GM13976 (cell line): ENCODE measurements at regions not wholly inside any gene's neighbourhood (a gene's known extent, or its start where the extent isn't known, plus 50 kb on each side); places are given as distances from the start of the nearest gene placed in this dataset.

Experiments
- DNase-seq: peaks from one replicate; pipeline ENCODE4 v3.0.0; 2012; ENCODE audit warnings: low spot score
- CTCF ChIP-seq: IDR thresholded peaks from 2 replicates; pipeline ENCODE4 v1.5.1; 2012; ENCODE audit warnings: borderline replicate concordance, mild to moderate bottlenecking; ENCODE audit not compliant: insufficient read depth; ENCODE audit errors: extremely low read depth, missing control alignments, control extremely low read depth
- in situ Hi-C: fragments of 300-500 bp; cut with MboI; formaldehyde crosslinking; loops from one replicate; pipeline ENCODE4 v1.12.0; 2022; ENCODE audit warnings: low sequenced_read_pairs, mixed read lengths, inconsistent platforms; ENCODE audit not compliant: unreplicated experiment

GRCh38 chr1:101299710-101300109 is 62.9 kb downstream of the S1PR1 start:
- DNase-seq = no peak
- no peak for TF ChIP-seq CTCF
- in situ Hi-C loops = no loop called here

- no peak for DNase-seq
- in situ Hi-C loops = no loop called here
- TF ChIP-seq CTCF = no peak
These were observed 64.1 kb downstream of the S1PR1 start for GRCh38 chr1:101300916-101301315.

- in situ Hi-C loops = no loop called here
- DNase-seq = no peak
- no peak for TF ChIP-seq CTCF
These were observed 64.7 kb downstream of the S1PR1 start for GRCh38 chr1:101301446-101302057.

GRCh38 chr1:101302831-101303511 is 66.2 kb downstream of the S1PR1 start:
- DNase-seq = no peak
- TF ChIP-seq CTCF = no peak
- in situ Hi-C loops = no loop called here

- TF ChIP-seq CTCF = no peak
- in situ Hi-C loops = loop anchor here (5.0 kb wide), 1 partner anchor 129 kb away; no protein-coding TSS in a partner anchor
- DNase-seq = no peak
These were observed 71.3 kb downstream of the S1PR1 start for GRCh38 chr1:101307985-101308689.

- DNase-seq = no peak
- in situ Hi-C loops = loop anchor here (5.0 kb wide), 1 partner anchor 128 kb away; no protein-coding TSS in a partner anchor
- TF ChIP-seq CTCF = no peak
These were observed 72.1 kb downstream of the S1PR1 start for GRCh38 chr1:101308935-101309333.
